HG03095 (cell line): ENCODE measurements at regions not wholly inside any gene's neighbourhood (a gene's known extent, or its start where the extent isn't known, plus 50 kb on each side); places are given as distances from the start of the nearest gene placed in this dataset.
"Not testable (repeated sequence)": the region's sequence is repeated elsewhere in the genome, so short reads cannot be mapped to it uniquely, and the experiment has no call there.

Experiments used
- ATAC-seq: cut with Tn5 transposase; IDR thresholded peaks from one replicate; pipeline ENCODE4 v1.9.1; 2021; ENCODE audit warnings: moderate library complexity; ENCODE audit not compliant: unreplicated experiment

DNA sequence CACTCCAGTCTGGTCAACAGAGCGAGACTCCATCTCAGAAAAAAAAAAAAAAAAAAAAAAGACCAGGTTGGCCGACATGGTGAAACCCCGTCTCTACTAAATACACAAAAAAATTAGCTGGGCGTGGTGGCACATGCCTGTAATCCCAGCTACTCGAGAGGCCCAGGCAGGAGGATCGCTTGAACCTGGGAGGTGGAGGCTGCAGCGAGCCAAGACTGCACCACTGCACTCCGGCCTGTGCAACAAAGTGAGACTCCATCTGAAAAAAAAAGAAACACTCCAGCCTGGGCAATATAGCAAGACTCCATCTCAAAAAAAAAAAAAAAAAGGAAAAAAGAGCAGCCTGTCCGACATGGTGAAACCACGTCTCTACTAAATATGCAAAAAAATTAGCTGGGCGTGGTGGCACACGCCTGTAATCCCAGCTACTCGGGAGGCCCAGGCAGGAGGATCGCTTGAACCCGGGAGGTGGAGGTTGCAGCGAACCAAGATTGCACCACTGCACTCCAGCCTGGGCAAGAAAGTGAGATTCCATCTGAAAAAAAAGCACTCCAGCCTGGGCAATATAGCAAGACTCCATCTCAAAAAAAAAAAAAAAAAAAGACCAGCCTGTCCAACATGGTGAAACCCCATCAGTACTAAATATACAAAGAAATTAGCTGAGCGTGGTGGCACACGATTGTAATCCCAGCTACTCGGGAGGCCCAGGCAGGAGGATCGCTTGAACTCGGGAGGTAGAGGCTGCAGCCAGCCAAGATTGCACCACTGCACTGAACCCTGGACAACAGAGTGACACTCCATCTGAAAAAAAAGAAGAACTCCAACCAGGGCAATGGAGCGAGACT lies 343.3 kb upstream of the PLGLB2 start:
- ATAC-seq: not testable (repeated sequence)

GRCh38 chr2:87405531-87406216 lies 342.2 kb upstream of the PLGLB2 start:
- not testable (repeated sequence) for ATAC-seq

GRCh38 chr2:87406406-87407175 lies 341.3 kb upstream of the PLGLB2 start:
- ATAC-seq: not testable (repeated sequence)

- not testable (repeated sequence) for ATAC-seq
Observed at GRCh38 chr2:87409601-87410000, 338.3 kb upstream of the PLGLB2 start.

- ATAC-seq: not testable (repeated sequence)
Observed at GRCh38 chr2:87410371-87410770, 337.5 kb upstream of the PLGLB2 start.

- ATAC-seq: not testable (repeated sequence)
Observed at GRCh38 chr2:87412036-87412820, 335.7 kb upstream of the PLGLB2 start.

DNA sequence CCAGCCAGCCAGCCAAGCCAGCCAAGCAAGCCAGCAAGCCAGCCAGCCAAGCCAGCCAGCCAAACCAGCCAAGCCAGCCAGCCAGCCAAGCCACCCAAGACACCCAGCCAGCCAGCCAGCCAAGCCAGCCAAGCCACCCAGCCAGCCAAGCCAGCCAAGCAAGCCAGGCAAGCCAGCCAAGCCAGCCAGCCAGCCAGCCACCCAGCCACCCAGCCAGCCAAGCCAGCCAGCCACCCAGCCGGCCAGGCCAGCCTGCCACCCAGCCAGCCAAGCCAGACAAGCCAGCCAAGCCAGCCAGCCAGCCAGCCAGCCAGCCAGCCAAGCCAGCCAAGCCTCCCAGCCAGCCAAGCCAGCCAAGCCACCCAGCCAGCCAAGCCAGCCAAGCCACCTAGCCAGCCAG lies 333.6 kb upstream of the PLGLB2 start:
- not testable (repeated sequence) for ATAC-seq

DNA sequence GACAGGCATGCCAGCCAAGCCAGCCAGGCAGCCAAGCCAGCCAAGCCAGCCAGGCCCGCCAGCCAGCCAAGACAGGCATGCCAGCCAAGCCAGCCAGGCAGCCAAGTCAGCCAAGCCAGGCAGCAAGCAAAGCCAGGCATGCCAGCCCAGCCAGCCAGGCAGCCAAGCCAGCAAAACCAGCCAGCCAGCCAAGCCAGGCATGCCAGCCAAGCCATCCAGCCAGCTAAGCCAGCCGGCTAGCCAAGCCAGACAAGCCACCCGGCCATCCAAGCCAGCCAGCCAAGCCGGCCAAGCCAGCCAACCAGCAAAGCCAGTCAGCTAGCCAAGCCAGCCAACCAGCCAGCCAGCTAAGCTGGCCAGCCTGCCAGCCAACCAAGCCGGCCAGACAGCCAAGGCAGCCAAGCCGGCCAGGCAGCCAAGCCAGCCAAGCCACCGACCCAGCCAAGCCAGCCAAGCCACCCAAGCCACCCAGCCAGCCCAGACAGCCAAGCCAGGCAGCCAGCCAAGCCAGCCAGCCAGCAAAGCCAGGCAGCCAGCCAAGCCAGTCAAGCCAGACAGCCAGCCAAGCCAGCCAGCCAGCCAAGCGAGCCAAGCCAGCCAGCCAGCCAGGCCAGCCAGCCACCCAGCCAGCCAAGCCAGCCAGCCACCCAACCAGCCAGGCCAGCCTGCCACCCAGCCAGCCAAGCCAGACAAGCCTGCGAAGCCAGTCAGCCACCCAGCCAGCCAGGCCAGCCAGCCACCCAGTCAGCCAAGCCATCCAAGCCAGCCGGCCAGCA lies 332.9 kb upstream of the PLGLB2 start:
- not testable (repeated sequence) for ATAC-seq

GRCh38 chr2:87415586-87416265 lies 332.2 kb upstream of the PLGLB2 start:
- not testable (repeated sequence) for ATAC-seq

DNA sequence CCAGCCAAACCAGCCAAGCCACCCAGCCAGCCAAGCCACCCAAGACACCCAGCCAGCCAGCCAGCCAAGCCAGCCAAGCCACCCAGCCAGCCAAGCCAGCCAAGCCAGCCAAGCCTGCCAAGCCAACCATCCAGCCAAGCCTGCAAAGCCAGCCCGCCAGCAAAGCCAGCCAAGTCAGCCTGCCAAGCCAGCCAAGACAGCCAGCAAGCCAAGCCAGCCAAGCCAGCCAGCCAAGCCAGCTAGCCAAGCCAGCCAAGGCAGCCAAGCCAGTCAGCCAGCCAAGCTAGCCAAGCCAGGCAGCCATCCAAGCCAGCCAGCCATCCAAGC lies 331.7 kb upstream of the PLGLB2 start:
- not testable (repeated sequence) for ATAC-seq

DNA sequence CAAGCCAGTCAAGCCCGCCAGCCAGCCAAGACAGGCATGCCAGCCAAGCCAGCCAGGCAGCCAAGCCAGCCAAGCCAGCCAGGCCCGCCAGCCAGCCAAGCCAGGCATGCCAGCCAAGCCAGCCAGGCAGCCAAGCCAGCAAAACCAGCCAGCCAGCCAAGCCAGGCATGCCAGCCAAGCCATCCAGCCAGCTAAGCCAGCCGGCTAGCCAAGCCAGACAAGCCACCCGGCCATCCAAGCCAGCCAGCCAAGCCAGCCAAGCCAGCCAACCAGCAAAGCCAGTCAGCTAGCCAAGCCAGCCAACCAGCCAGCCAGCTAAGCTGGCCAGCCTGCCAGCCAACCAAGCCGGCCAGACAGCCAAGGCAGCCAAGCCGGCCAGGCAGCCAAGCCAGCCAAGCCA lies 330.7 kb upstream of the PLGLB2 start:
- not testable (repeated sequence) for ATAC-seq

DNA sequence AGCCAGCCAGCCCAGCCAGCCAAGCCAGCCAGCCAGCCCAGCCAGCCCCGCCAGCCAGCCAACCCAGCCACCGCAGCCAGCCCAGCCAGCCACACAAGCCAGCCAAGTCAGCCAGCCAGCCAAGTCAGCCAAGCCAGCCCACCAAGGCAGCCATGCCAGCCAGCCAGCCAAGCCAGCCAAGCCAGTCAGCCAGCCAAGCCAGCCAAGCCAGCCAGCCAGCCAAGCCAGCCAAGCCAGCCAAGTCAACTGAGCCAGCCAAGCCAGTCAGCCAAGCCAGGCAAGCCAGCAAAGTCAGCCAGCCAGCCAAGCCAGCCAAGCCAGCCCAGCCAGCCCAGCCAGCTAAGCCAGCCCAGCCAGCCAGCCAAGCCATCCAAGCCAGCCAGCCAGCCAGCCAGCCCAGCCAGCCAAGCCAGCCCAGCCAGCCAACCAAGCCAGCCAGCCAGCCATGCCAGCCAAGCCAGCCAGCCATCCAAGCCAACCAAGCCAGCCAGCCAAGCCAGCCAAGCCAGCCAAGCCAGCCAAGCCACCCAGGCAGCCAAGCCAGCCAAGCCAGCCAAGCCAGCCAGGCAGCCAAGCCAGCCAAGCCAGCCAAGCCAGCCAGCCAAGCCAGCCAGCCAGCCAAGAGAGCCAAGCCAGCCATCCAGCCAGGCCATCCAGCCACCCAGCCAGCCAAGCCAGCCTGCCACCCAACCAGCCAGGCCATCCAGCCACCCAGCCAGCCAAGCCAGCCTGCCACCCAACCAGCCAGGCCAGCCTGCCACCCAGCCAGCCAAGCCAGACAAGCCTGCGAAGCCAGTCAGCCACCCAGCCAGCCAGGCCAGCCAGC lies 329.9 kb upstream of the PLGLB2 start:
- not testable (repeated sequence) for ATAC-seq

DNA sequence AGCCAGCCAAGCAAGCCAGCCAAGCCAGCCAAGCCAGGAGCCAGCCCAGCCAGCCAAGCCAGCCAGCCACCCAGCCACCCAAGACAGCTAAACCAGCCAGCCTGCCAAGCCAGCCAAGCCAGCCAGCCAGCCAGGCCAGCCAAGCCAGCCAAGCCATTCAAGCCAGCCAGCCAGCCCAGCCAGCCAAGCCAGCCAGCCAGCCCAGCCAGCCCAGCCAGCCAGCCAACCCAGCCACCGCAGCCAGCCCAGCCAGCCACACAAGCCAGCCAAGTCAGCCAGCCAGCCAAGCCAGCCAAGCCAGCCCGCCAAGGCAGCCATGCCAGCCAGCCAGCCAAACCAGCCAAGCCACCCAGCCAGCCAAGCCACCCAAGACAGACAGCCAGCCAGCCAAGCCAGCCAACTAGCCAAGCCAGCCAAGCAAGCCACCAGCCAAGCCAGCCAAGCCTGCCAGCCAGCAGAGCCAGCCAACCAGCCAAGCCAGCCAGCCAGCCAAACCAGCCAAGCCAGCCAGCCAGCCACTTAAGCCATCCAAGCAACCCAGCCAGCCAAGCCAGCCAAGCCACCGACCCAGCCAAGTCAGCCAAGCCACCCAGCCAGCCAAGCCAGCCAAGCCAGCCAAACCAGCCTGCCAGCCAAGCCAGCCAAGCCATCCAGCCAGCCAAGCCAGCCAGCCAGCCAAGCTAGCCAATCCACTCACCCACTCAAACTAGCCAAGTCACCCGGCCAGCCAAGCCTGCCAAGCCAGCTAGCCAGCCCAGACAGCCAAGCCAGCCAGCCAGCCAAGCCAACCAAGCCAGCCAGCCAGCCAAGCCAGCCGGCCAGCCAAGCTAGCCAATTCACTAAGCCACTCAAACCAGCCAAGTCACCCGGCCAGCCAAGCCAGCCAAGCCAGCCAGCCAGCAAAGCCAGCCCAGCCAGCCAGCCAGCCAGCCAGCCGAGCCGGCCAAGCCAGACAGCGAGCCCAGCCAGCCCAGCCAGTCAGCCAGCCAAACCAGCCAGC lies 328.8 kb upstream of the PLGLB2 start:
- not testable (repeated sequence) for ATAC-seq

DNA sequence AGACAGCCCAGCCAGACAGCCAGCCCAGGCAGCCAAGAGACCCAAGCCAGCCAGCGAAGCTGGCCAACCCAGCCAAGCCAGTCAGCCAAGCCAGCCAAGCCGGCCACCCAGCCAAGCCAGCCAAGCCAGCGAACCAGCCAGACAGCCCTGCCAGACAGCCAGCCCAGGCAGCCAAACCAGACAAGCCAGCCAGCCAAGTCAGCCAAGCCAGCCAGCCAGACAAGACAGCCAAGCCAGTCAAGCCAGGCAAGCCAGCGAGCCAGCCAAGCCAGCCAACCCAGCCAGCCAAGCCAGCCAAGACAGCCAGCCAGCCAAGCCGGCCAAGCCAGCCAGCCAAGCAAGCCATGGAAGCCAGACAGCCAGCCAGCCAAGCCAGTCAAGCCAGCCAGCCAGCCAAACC lies 327.9 kb upstream of the PLGLB2 start:
- ATAC-seq: not testable (repeated sequence)

DNA sequence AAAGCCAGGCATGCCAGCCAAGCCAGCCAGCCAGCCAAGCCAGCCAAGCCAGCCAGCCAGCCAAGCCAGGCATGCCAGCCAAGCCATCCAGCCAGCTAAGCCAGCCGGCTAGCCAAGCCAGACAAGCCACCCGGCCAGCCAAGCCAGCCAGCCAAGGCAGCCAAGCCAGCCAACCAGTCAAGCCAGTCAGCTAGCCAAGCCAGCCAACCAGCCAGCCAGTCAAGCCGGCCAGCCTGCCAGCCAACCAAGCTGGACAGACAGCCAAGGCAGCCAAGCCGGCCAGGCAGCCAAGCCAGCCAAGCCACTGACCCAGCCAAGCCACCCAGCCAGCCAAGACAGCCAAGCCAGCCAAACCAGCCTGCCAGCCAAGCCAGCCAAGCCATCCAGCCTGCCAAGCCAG lies 326.9 kb upstream of the PLGLB2 start:
- not testable (repeated sequence) for ATAC-seq

GRCh38 chr2:87423796-87424762 lies 323.8 kb upstream of the PLGLB2 start:
- not testable (repeated sequence) for ATAC-seq
